T-helper 2 cell (primary cell): ENCODE measurements at regions not wholly inside any gene's neighbourhood (a gene's known extent, or its start where the extent isn't known, plus 50 kb on each side); places are given as distances from the start of the nearest gene placed in this dataset.
"Not testable (repeated sequence)": the region's sequence is repeated elsewhere in the genome, so short reads cannot be mapped to it uniquely, and the experiment has no call there.

Experiments
- DNase-seq, 5 experiments: peaks; one replicate each; pipeline versions ENCODE4 v3.0.0 to v3.0.0-alpha.2; 2012 to 2022

DNA sequence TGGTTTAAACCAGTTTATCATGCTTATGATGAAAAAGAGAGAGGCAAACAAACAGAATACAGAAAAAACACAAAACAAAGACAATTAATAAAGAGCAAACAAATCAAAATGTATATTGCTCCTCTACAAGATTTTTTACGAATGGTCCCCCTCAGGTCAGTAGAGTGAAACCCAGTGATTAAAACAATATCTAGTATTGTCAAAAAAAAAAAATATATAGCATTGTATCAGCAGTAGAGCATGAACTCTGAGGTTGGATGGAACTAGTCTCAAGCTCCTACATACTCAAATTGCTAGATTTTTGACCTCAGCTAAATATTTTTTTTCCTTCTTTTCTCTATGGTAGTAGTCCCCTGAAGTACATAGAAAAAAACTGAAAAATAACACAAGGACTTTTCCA lies 290.3 kb upstream of the LUZP2 start:
- DNase-seq = no peak

DNA sequence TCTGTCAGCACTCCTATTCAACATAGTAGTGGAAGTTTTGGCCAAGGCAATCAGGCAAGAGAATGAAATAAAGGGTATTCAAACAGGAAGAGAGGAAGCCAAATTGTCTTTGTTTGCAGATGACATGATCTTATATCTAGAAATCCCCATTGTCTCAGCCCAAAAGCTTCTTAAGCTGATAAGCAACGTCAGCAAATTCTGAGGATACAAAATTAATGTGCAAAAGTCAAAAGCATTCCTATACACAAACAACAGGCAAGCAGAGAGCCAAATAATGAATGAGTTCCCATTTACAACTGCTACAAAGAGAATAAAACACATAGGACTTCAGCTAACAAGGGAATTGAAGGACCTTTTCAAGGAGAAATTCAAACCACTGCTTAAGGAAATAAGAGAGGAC lies 280.4 kb upstream of the LUZP2 start:
- no peak for DNase-seq

DNA sequence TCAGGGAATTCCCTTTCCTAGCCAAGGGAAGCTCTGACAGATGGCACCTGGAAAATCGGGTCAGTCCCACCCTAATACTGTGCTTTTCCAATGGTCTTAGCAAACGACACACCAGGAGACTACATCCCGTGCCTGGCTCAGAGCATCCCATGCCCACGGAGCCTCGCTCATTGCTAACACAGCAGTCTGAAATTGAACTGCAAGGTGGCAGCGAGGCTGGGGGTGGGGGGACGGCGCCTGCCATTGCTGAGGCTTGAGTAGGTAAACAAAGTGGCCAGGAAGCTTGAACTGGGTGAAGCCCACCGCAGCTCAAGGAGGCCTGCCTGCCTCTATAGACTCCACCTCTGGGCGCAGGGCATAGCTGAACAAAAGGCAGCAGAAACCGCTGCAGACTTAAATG lies 279.5 kb upstream of the LUZP2 start:
- not testable (repeated sequence) for DNase-seq

DNA sequence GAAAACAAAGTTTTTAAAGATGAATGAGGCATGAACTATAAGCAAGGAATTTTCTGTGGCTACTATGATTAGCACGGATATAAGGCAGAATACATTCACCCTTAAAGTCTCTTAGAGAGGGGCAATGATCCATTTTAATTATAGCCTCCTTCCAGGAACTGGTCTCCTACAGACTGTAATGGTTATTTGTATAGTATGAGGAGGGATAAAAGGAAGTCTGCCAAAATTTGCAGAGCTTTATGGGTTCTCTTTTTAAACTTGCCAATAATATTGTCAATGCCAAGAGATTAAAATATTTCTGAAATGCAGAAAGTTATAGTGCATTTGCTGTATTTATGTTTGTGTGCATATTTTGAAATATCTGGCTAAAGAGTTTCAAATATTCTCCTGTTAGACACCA lies 271.4 kb upstream of the LUZP2 start:
- DNase-seq = no peak

DNA sequence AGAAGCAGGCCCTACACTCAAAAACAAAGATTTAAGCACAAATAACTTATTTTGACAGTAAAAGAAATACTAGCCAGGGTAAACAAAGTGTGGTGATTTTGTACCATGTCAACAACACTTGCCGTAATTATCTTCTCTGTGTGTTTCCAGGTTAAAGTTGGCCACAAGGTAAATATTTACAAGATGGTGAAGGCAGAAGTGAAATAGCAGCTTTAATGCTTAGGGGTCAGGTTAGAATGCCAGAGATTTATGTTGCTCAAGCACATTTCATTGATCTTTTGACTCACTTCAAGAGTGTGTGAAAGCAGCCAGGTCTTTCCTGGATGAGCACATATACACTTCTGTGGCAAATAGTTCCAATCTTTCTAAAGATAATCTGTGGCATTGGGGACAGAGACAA lies 270.2 kb upstream of the LUZP2 start:
- no peak for DNase-seq

DNA sequence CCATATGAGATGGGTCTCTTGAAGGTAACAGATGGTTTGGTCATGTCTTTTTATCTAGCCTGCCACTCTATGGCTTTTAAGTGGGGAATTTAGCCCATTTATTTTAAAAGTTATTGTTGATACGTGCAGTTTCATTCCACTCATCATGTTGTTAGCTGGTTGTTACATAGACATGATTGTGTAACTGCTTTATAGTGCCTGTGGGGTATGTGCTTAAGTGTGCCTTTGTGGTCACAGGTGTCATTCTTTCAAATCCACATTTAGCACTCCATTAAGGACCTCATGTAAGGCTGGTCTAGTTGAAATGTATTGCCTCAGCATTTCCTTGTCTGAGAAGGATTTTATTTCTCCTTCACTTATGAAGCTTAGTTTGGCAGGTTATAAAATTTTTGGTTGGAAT lies 263.8 kb upstream of the LUZP2 start:
- no peak for DNase-seq

DNA sequence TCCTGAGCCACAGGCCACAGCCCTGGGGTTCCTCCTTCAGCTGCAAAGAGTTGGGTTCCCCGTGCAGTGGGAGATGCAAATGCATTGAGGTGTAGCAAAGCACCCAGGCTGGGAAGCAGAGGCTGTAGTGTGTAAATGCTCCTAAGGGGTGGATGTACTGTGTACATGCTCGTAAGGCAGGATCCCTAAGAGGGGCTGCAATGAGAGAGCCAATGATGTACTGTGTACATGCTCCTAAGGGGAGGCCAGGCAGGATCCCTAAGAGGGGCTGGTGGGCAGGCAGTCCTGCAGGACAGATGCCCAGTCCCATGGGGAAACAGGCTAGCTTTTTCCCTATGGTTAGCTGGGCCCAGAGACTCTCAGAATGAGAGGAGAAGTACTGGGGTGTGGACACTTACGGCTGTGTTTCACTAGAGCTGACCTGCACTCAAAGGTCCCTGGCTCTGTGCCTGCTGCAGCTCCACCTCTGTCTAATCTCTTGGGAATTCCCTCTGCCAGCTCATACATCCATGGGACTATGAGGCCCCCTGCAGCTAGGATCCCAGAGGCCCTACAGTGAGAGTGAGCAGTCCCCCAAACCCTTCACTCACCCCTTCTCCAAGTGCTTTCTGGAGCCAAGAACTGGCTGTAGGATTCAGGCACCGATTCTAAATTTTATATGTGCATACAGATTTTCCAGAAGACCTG lies 261.9 kb upstream of the LUZP2 start:
- no peak for DNase-seq

DNA sequence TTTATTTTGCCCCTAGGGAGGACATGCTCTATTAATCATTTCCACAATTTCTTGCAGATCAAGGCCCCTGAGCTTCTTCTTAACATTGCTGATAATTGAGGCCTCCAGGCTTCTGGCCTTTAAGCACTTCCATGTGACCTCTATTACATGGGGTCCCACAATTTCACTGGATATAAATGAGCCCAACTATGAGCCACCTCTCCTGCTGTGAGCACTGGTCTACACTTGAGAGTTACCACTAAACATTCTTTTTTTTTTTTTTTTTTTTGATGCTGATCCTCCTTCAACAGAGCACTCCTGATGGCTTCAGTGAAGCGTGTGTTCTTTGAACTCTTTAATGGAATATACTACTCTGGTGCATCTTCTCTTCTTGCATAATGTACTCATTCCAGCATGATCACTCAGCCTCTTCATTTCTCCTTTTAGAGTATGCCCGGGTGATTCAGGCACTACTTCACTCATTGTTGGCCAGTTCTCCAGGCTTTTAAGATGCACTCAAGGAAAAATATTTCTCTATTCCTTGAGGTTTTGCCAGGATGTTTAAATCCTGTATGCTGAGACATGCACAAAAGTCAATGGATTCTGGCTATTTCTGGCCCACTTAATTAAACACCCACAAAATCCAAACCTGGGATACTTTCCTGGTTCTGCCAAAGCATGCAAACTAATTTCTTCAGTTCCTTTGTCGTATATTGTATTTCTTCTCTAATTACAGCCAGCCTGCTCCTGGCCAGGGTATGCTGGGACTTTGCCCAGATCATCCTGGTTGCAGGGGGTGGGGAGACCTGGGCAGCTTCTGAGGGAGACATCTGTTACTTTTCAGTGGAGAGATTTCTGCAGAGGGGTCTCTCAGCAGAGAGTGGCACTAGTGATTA lies 257.8 kb upstream of the LUZP2 start:
- DNase-seq = no peak

DNA sequence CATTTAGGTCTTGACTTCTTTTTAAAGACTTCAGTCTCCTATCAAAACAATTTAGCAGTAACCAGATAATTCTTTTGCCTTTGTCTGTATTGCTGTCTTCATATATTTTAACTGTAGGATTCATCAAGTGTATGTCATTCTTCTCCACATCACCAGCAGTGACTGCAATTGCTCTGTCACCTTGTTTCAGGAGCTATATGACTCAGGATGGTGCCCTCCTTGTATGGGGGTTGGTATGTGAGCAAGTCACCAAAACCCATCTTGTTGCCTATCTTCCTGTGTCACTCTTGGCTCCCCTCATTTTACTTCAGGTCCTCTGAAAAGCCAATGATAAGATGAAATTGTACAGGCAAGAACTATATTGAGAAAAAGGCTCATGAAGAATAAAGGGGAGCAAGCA lies 256.9 kb upstream of the LUZP2 start:
- no peak for DNase-seq

DNA sequence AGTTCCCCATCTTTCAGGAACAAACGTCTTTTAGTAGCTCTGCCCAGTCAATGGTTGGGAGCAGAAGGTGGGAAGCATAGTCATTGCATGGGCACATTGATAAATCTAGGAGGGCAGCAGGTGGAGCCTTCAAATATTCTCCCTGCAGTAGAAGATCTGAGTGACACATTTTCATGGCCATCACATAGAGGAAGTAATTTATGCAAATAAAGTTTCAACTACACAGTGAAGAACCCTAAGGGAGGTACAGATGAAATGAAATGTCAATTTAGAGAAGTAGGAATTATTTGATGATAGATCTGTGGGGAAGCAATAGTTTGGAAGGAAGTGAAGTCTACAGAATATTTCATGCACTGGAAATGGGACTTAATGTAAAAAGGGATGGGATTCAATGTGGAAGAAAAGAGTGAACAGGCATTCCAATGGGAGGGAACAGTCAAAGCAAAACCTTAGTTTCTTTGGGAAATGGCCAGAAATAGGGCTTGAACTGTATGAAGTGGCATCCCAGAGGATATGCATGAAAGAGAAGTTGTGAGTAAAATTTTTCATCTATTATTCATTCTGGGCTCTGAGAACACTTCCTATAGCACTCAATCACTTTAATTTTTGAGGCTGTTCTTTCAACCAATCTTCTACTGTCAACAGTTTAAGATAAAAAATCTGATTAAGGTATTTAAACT lies 256.2 kb upstream of the LUZP2 start:
- DNase-seq = no peak

DNA sequence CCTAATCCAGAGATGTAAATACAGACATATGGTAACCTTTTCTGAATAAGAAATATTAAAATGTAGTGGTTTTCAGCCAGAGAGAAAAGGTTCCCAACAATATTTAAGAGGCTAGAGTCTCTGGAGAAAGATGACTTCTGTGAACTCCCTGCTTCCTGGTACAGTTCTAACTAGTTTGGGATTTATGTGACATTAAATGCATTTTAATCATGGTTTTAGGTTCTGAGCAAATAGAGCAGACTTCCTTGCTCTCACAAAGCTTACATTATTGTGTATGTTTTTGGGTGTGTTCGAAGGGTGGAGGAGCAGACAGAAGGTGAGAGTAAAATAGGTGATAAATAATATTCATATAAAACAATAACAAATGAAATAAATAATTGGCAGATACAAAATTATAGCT lies 250.1 kb upstream of the LUZP2 start:
- DNase-seq = no peak

DNA sequence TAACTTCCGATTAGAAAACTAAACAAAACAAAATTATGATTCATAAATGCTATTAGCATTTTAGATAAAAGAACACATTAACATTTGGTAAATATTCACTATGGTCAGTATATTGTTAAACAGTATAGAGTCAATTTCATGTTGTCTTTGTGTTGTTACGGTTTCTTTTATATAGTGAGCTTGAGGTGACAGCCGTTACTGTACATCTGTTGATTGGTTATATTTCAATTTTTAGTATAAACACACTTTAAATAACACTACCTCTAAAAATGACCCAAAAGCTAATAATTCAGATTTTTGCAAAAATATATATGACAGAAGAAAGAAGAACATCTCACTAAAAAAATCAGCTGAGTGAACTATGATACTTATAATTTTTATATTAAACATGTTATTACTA lies 249.0 kb upstream of the LUZP2 start:
- no peak for DNase-seq

DNA sequence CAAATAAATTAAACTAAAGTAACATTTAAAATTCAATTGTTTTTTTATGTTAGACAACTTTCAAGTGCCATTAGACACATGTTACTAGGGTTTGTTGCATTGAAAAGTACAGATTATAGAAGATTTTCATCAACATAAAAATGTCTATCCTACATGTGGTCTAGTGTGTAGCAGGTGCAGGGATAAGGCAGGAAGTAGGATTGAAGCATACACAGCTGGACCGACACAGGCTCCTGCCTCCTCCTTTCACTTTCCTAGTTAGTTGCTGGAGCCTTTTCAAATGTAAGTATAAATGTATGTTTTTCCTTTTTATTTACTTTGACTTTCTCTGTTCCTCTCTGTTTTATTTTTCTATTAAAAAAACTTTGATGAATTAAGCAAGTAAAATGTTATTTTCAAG lies 246.9 kb upstream of the LUZP2 start:
- DNase-seq = no peak

DNA sequence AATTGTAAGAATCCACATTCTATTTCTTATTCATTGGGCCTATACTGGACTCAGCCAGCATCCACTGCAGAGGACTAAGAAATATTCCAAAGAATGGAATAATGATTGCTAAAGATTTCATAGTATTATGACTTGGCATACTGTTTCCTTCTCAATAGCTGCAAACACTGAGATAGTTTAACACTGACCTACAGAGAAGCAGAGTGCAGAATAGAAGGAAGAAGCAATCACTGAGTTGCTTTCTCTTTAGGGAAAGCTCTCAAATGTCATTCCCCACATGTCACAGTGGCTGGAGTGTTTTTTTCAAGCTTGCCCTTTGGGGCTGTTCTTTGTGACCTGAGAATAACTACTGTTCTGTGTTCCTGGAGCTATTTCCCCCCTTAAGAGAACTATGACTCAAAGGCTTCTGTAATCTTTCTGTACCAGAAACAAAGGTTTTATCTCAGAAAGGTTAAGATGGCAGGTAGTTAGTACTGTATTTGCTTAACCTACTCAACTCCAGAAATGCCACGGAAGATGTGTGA lies 243.6 kb upstream of the LUZP2 start:
- DNase-seq = no peak

DNA sequence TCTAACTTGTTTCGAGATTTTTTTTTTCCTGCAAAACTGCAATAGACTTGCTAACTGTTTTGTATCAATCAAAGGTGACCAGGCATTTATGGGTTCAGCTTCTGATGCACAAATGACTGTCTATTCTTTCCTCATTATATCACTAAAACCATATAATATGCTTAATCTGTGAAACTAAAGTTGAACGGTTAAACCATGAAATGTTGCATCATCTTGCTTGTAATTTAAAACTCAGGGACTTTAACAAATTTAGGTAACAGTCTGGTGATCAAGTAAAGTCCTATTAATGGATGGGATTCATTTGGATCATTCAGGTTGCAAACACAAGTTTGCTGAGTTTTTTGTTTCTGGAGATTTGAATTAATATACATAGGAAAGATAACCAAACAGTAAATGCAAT lies 232.0 kb upstream of the LUZP2 start:
- DNase-seq = no peak

DNA sequence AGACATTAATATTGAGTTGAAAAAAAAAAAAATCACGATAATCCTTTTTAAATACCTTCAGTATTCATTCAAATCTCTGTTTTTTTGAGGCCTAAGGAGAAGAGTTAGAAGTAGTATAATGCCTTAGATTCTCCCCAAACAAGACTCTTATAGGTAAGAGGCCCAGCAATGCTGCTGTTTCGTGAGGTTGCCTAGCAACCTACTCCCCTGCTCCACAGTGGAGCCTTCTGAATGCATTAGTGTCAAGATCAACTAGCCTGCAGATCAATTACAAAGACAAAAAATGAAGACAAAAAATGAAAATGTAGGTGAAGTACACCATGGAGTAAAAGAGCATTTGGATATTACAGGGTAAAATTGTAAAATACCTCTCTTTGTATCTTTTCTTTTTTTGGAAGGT lies 229.8 kb upstream of the LUZP2 start:
- no peak for DNase-seq

DNA sequence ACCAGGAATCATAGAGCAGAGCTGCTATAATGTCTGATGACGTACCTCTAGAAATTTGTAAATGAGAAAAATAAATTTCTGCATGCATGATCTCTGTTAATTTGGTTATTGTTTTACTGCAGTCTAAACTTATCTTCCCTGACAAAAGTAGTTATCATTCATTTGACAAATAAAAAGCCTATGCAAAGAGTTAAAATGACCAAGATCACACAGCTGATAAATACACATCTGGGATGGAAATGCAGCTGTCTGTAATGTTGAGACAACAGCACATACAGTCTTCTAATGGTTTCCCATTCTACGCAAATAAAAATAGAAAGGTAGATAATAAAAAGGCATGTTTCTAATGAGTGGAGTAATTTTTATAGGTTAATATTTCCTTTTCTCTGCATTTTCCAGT lies 225.1 kb upstream of the LUZP2 start:
- no peak for DNase-seq

DNA sequence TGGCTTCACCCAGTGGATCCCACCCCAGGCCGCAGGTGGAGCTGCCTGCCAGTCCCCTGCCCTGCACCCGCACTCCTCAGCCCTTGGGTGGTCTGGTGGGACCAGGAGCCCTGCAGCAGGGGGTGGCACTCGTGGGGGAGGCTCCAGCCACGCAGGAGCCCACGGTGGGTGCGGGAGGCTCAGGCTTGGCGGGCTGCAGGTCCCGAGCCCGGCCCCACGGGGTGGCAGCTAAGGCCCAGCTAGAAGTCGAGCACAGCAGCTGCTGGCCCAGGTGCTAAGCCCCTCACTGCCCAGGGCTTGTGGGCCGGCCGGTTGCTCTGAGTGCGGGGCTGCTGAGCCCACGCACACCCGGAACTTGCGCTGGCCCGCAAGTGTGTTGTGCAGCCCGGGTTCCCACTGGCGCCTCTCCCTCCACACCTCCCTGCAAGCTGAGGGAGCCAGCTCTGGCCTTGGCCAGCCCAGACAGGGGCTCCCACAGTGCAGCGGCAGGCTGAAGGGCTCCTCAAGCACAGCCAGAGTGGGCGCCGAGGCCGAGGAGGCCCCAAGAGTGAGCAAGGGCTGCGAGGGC lies 222.6 kb upstream of the LUZP2 start:
- DNase-seq = not testable (repeated sequence)

DNA sequence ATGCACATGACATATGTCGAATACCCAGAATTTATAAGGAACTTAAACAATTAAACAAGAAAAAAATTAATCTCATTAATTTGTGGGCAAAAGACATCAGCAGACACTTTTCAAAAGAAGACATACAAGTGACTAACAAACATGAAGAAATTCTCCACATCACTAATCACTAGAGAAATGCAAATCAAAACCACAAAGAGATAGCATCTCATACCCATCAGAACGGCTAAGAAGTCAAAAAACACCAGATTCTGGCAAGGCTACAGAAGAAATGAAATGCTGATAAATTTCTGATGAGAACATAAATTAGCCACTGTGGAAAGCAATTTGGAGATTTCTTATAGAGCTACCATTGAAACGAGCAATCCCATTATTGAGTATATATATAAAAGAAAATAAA lies 210.6 kb upstream of the LUZP2 start:
- DNase-seq = peak in 1 of 5 experiments; percentile 2

DNA sequence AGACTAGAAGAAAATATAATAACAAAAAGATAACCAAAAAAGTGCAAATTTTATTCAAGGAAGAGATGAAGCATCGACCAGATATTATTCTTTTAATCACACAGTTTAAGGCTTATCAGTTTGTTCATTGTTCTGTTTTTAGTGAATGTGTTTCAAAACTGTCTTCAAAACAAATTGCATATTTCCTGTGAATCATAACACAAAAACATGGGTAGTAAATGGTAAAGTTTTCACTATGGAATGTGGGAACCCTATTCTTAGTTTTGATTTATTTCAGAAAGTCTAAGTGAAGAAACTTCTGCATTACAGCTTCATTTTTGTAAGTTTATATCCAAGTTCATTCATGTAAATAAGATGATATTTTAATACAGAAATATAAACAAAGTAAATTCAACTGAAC lies 207.6 kb upstream of the LUZP2 start:
- no peak for DNase-seq

DNA sequence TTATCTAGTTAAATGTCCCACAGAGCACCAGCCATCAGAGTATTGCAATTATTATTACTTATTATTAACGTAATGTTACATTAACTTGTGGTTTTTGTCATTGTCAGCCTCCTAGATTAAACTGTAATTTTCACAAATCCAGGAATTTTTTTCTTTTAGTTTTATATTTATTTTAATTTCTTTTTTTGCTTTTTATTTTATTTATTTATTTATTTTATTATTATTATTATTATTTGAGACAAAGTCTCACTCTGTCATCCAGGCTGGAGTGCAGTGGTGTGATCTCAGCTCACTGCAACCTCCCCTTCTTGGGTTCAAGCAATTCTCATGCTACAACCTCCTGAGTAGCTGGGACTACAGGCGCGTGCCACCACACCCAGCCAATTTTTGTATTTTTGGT lies 202.9 kb upstream of the LUZP2 start:
- DNase-seq = no peak

DNA sequence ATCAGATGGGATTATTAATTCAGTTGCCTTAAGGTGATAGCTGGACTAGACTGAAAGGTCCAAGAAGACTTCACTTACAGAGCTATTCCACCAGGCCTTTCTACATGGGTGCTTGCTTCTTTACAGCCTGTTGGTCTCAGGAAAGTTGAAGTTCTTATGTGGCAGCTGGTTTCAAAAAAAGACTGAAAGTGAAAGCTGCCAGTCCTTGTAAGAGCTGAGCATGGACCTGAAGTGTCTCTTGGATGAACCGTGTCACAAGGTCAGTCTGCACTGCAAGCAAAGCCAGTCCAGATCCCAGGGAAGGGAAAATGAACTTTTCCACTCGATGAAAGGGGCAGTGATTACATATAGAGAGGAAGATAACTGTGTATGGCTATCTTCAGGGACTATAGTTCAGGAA lies 201.5 kb upstream of the LUZP2 start:
- DNase-seq = no peak

DNA sequence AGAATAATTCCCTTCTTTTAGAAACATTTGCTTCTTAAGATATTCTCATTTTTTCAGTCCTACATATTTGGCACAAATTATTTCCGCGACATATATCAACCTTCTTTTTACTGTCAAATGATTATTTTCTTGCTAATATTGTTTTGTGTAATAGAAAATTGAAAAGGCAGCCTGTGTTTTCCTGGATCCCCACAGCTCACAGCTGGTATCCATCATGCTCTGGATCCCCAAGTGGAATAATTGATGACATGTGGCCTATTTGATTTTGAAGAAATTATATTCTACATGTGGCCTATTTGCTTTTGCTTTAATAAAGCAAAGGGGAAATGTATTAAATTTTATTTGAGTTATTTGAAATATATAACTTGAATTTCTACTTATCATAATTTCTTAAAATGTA lies 199.4 kb upstream of the LUZP2 start:
- no peak for DNase-seq
